ENCODE measurements at regions not wholly inside any gene's neighbourhood (a gene's known extent, or its start where the extent isn't known, plus 50 kb on each side); places are given as distances from the start of the nearest gene placed in this dataset.

GRCh38 chr18:34280000-34280399 is 55.3 kb upstream of the NOL4 start:
- no peak overlapping the region for H3K4me3 ChIP-seq (ENCODE audit: low read depth, low read length)
- TF ChIP-seq, protein P1, sequence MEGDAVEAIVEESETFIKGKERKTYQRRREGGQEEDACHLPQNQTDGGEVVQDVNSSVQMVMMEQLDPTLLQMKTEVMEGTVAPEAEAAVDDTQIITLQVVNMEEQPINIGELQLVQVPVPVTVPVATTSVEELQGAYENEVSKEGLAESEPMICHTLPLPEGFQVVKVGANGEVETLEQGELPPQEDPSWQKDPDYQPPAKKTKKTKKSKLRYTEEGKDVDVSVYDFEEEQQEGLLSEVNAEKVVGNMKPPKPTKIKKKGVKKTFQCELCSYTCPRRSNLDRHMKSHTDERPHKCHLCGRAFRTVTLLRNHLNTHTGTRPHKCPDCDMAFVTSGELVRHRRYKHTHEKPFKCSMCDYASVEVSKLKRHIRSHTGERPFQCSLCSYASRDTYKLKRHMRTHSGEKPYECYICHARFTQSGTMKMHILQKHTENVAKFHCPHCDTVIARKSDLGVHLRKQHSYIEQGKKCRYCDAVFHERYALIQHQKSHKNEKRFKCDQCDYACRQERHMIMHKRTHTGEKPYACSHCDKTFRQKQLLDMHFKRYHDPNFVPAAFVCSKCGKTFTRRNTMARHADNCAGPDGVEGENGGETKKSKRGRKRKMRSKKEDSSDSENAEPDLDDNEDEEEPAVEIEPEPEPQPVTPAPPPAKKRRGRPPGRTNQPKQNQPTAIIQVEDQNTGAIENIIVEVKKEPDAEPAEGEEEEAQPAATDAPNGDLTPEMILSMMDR (IDR thresholded peaks at IDR 0.05; ENCODE audit: low read depth, low read length), result no peak

GRCh38 chr18:34280653-34281052 is 55.9 kb upstream of the NOL4 start:
- no peak overlapping the region for H3K4me3 ChIP-seq (ENCODE audit: low read depth, low read length)
- TF ChIP-seq, protein P1 (IDR thresholded peaks at IDR 0.05; ENCODE audit: low read depth, low read length), result no peak

GRCh38 chr18:34281290-34281689 is 56.6 kb upstream of the NOL4 start:
- TF ChIP-seq, protein P1 (IDR thresholded peaks at IDR 0.05; ENCODE audit: low read depth, low read length), result no peak
- no peak overlapping the region for H3K4me3 ChIP-seq (ENCODE audit: low read depth, low read length)

- H3K4me3 ChIP-seq (ENCODE audit: low read depth, low read length), result no peak overlapping the region
- TF ChIP-seq, protein P1 (IDR thresholded peaks at IDR 0.05; ENCODE audit: low read depth, low read length), result no peak
These were observed 57.0 kb upstream of the NOL4 start for GRCh38 chr18:34281722-34282121.

- H3K4me3 ChIP-seq (ENCODE audit: low read depth, low read length), result no peak overlapping the region
- TF ChIP-seq, protein P1 (IDR thresholded peaks at IDR 0.05; ENCODE audit: low read depth, low read length), result no peak
These were observed 58.8 kb upstream of the NOL4 start for GRCh38 chr18:34283506-34283905.

DNA sequence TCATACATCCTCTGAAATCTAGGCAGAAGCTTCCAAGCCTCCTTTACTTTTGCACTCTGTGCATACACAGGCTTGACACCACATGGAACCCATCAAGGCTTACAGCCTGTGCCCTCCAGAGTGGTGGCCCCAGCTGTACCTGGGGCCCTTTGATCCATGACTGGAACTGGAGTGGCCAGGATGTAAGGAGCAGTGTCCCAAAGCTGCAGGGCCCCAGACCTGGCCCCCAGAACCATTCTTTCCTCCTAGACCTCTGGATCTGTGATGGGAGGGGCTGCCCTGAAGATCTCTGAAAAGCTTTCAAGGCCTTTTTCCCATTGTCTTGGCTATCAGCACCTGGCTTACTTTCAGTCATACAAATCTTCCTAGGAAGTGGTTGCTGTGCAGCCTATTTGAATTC is 63.1 kb upstream of the NOL4 start:
- TF ChIP-seq, protein P1 (IDR thresholded peaks at IDR 0.05; ENCODE audit: low read depth, low read length), result no peak

DNA sequence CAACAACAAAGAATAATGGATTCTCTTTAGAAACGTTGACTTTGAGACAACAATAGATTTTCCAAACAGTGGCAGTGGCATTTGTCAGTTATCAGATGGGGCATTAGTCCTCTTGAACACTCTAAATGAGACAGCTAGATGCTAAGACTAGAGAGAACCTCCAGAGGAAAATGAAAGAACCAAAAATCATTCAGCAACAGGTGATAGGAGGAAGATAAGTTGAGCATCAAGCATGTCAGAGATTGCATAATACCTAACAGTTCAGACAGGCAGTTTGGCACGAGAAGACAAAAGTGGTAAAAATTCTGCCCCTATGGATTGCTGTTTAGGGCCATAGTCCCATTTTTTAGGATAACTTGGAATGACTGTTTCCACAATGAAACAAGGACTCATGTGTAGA is 67.9 kb upstream of the NOL4 start:
- TF ChIP-seq, protein P1 (IDR thresholded peaks at IDR 0.05; ENCODE audit: low read depth, low read length), result no peak
- H3K4me3 ChIP-seq (ENCODE audit: low read depth, low read length), result no peak overlapping the region

More for the DNA sequence above, 63.1 kb upstream of the NOL4 start:
- H3K4me3 ChIP-seq (ENCODE audit: low read depth, low read length), result no peak overlapping the region
